ENCODE measurements at regions not wholly inside any gene's neighbourhood (a gene's known extent, or its start where the extent isn't known, plus 50 kb on each side); places are given as distances from the start of the nearest gene placed in this dataset.

DNA sequence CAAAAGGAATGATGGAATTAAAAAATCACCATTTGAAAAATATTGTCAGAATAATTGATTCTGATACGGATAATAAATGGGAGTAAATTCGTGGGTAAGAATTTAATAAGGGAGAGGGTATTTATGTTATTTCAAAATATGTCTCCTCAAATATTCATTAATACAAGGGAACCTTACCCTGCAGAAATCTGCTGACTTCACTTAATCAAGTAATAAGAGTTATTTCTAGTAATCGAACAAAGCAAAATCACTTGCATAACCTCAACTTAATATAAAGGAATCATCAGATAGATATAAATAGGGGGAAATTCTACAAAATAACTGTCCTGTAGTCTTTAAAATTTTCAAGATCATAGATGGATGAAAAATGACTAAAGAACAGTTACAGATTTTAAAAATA, 1164.7 kb upstream of the GJE1 start:
- no peak overlapping the region for H3K27ac ChIP-seq
- intact Hi-C loops (cut with DNase I; ENCODE audit: low total_unique reads) = no loop called here
- DNase-seq (no peak), ATAC-seq (no peak)
- H3K9me3 ChIP-seq = no peaks in the 10 kb centered on the region
- no peaks in the 10 kb centered on the region for H3K27me3 ChIP-seq
- TF ChIP-seq, protein P1, sequence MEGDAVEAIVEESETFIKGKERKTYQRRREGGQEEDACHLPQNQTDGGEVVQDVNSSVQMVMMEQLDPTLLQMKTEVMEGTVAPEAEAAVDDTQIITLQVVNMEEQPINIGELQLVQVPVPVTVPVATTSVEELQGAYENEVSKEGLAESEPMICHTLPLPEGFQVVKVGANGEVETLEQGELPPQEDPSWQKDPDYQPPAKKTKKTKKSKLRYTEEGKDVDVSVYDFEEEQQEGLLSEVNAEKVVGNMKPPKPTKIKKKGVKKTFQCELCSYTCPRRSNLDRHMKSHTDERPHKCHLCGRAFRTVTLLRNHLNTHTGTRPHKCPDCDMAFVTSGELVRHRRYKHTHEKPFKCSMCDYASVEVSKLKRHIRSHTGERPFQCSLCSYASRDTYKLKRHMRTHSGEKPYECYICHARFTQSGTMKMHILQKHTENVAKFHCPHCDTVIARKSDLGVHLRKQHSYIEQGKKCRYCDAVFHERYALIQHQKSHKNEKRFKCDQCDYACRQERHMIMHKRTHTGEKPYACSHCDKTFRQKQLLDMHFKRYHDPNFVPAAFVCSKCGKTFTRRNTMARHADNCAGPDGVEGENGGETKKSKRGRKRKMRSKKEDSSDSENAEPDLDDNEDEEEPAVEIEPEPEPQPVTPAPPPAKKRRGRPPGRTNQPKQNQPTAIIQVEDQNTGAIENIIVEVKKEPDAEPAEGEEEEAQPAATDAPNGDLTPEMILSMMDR (IDR thresholded peaks at IDR 0.05 in 4 of 5, conservative IDR thresholded peaks at IDR 0.05 in 1 of 5) = no peak
- no peak for TF ChIP-seq POLR2A (IDR thresholded peaks at IDR 0.05)
- no peaks in the 10 kb centered on the region for H3K36me3 ChIP-seq
- no peak overlapping the region for H3K4me3 ChIP-seq
- in situ Hi-C loops (cut with MboI; ENCODE audit: low sequenced_read_pairs in 4 of 4) = no loop called here
- no peaks in the 10 kb centered on the region for H3K4me1 ChIP-seq

DNA sequence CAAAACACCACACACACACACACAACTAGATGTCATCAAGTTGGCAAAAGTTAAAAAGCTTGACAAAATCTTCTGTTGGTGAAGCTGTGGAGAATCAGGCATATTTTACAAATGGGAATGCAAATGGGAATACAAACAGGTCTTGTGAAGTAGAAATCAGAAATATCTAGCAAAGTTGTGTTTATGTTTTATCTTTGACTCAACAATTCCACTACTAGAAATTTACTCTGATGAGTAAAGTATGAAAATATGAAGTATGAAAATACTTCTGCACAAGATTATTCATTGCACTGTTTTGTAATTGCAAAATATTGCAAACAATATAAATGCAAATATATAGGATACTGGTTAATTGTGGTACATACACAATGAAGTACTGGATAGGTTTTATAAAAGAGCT, 1166.0 kb upstream of the GJE1 start:
- ATAC-seq (no peak), DNase-seq (no peak)
- no peaks in the 10 kb centered on the region for H3K9me3 ChIP-seq
- in situ Hi-C loops (cut with MboI; ENCODE audit: low sequenced_read_pairs in 4 of 4) = no loop called here
- H3K27me3 ChIP-seq = no peaks in the 10 kb centered on the region
- intact Hi-C loops (cut with DNase I; ENCODE audit: low total_unique reads) = no loop called here
- no peak for TF ChIP-seq POLR2A (IDR thresholded peaks at IDR 0.05)
- TF ChIP-seq, protein P1 (IDR thresholded peaks at IDR 0.05 in 4 of 5, conservative IDR thresholded peaks at IDR 0.05 in 1 of 5) = no peak
- H3K4me1 ChIP-seq = no peaks in the 10 kb centered on the region
- no peaks in the 10 kb centered on the region for H3K36me3 ChIP-seq
- no peak overlapping the region for H3K4me3 ChIP-seq
- H3K27ac ChIP-seq = no peak overlapping the region

DNA sequence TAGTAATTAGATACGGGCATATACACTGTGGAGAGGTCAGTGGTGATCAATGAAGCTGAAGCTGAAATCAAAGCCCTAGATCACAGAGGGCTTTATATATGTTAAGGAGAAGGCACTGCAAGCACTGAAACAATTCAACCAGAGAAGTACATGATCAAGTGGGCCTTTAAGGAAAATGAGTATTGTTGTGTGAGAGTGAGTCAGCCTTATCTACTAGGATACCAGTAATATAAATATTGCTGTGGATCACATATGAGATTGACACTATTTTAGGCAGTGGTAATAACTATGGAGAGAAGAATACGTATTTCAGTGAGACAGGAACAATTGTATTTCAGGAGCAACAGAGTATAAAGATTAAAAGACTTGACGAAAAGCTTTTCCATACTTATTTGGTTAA, 1172.2 kb upstream of the GJE1 start:
- Histone ChIP-seq H3K4me1 (no peaks in the 10 kb centered on the region), H3K9me3 (no peaks in the 10 kb centered on the region), H3K36me3 (no peaks in the 10 kb centered on the region), H3K27me3 (no peaks in the 10 kb centered on the region), H3K4me3 (no peak overlapping the region), H3K27ac (no peak overlapping the region)
- no peak for TF ChIP-seq POLR2A (IDR thresholded peaks at IDR 0.05)
- TF ChIP-seq, protein P1 (IDR thresholded peaks at IDR 0.05 in 4 of 5, conservative IDR thresholded peaks at IDR 0.05 in 1 of 5) = no peak
- ATAC-seq (no peak), DNase-seq (no peak)
- intact Hi-C loops (cut with DNase I; ENCODE audit: low total_unique reads) (no loop called here), in situ Hi-C loops (cut with MboI; ENCODE audit: low sequenced_read_pairs in 4 of 4) (no loop called here)

DNA sequence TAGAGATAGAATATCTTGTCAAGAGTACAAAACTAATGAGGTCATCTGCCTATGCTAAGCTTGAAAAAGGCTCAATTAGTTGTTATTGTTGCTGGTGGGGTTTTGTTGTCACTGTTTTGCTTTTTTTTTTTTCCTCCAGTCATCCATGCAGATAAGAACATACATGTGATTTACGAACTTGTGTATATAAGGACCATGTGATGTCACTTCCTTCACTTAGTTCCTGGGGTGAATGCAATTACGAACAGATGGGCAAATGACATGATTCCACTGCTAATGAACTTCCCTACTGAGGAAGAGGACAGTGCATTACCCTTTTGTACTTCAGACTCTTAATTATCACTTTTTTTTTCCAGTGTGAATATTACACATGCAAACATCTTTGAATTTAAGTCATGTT, 1175.3 kb upstream of the GJE1 start:
- in situ Hi-C loops (cut with MboI; ENCODE audit: low sequenced_read_pairs in 4 of 4) (no loop called here), intact Hi-C loops (cut with DNase I; ENCODE audit: low total_unique reads) (no loop called here)
- Histone ChIP-seq H3K27me3 (no peaks in the 10 kb centered on the region), H3K4me3 (no peak overlapping the region), H3K9me3 (no peaks in the 10 kb centered on the region), H3K36me3 (no peaks in the 10 kb centered on the region), H3K27ac (no peak overlapping the region), H3K4me1 (no peaks in the 10 kb centered on the region)
- no peak for DNase-seq
- no peak for ATAC-seq
- TF ChIP-seq POLR2A (IDR thresholded peaks at IDR 0.05) = no peak
- TF ChIP-seq, protein P1 (IDR thresholded peaks at IDR 0.05 in 4 of 5, conservative IDR thresholded peaks at IDR 0.05 in 1 of 5) = no peak

DNA sequence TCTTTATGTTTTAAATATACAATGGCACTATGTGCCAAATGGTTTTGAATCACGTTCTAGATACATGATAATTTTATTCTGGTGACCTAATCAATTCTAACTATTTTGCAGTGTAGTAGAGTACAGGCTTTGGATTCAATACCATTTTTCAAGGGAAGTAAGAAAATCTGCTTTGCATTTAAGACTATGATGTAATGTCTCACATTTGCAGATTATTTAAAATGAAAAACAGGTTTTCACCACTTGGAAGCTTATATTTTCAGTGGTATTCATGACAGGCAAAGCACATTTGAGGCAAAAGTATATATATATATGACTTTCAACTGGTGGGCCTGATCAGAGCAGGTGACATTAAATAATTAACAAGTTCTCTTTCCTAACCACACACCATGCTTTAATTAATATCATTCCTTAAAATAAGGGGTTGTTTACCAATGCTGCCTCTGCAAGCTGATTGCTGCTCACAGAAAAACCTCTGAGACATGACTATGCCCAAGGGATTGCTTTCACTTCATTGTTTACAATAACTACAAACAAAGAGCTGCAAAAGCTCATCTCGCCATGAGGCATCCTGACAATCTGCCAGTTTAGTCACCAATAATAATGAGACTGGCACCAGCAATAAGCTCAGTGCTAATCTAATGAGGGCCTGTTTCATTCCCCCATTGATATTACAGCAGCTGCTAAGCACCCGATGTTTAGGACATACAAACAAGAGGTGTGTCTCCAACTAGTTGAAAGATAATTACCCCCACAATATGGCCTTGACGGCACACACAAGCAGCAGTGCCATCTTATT, 1176.0 kb upstream of the GJE1 start:
- ATAC-seq = no peak
- intact Hi-C loops (cut with DNase I; ENCODE audit: low total_unique reads) = no loop called here
- no peaks in the 10 kb centered on the region for H3K27me3 ChIP-seq

More for the DNA sequence above, 1176.0 kb upstream of the GJE1 start:
- in situ Hi-C loops (cut with MboI; ENCODE audit: low sequenced_read_pairs in 4 of 4) = no loop called here
- H3K9me3 ChIP-seq = no peaks in the 10 kb centered on the region
- no peak for DNase-seq
- H3K4me3 ChIP-seq = no peak overlapping the region
- H3K36me3 ChIP-seq = no peaks in the 10 kb centered on the region
- H3K27ac ChIP-seq = no peak overlapping the region
- no peak for TF ChIP-seq POLR2A (IDR thresholded peaks at IDR 0.05)
- TF ChIP-seq, protein P1 (IDR thresholded peaks at IDR 0.05 in 4 of 5, conservative IDR thresholded peaks at IDR 0.05 in 1 of 5) = no peak
- H3K4me1 ChIP-seq = no peaks in the 10 kb centered on the region
